Left ventricle myocardium inferior (tissue), 1 donor: ENCODE measurements at regions not wholly inside any gene's neighbourhood (a gene's known extent, or its start where the extent isn't known, plus 50 kb on each side); places are given as distances from the start of the nearest gene placed in this dataset.

Source experiments
- DNase-seq: peaks from one replicate; pipeline ENCODE4 v3.0.0-alpha.2; 2020
- H3K27ac ChIP-seq: fragments of 200-600 bp; replicated peaks from 2 replicates; pipeline ENCODE4 v1.8.0; 2021
- H3K27me3 ChIP-seq: fragments of 200-600 bp; 2 replicates; pipeline ENCODE4 v1.8.0; 2021; ENCODE audit warnings: low read depth
- H3K36me3 ChIP-seq: fragments of 200-600 bp; 2 replicates; pipeline ENCODE4 v1.8.0; 2021
- H3K4me1 ChIP-seq: fragments of 200-600 bp; 2 replicates; pipeline ENCODE4 v1.8.0; 2021
- H3K4me3 ChIP-seq: fragments of 200-600 bp; 2 replicates; pipeline ENCODE4 v1.8.0; 2021; ENCODE audit warnings: mild to moderate bottlenecking, moderate library complexity
- H3K9me3 ChIP-seq: fragments of 200-600 bp; replicated peaks from 2 replicates; pipeline ENCODE4 v1.8.0; 2021
- intact Hi-C: fragments of 100-400 bp; cut with micrococcal nuclease; formaldehyde crosslinking; loops from one replicate; pipeline ENCODE4 v1.11.0; 2022
- TF ChIP-seq, protein P1 (sequence below): fragments of 200-600 bp; IDR thresholded peaks from 2 replicates; pipeline ENCODE4 v1.8.0; 2021; ENCODE audit warnings: antibody characterized with exemption, mild to moderate bottlenecking, borderline replicate concordance
- donor health status: DM: no; HTN: yes; CAD: no; lungs with severe emphysema.

DNA sequence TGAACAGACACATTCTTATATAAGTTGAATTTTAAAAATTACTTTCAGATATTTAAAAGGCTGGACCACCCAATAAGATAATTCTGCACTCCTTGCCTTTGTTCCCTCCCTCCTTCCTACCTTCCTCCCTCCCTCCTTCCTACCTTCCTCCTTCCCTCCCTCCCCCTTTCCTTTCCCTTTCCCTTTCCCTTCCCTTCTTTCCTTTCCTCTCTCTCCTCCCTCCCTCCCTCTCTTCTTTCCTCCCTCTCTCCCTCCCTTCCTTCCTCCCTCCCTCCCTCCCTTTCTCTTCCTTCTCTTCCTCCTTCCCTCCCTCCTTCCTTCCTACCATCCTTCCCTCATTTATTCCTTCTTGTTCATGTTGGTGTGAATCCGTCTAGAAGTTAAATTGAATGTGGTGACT is 93.0 kb downstream of the ATP6V1G3 start:
- H3K27me3 ChIP-seq = no peaks in the 10 kb centered on the region
- intact Hi-C loops = no loop called here
- no peak overlapping the region for H3K4me3 ChIP-seq
- H3K9me3 ChIP-seq = no peaks in the 10 kb centered on the region
- H3K36me3 ChIP-seq = no peaks in the 10 kb centered on the region
- peaks cover 5% of the 10 kb centered on the region for H3K4me1 ChIP-seq
- TF ChIP-seq, protein P1, sequence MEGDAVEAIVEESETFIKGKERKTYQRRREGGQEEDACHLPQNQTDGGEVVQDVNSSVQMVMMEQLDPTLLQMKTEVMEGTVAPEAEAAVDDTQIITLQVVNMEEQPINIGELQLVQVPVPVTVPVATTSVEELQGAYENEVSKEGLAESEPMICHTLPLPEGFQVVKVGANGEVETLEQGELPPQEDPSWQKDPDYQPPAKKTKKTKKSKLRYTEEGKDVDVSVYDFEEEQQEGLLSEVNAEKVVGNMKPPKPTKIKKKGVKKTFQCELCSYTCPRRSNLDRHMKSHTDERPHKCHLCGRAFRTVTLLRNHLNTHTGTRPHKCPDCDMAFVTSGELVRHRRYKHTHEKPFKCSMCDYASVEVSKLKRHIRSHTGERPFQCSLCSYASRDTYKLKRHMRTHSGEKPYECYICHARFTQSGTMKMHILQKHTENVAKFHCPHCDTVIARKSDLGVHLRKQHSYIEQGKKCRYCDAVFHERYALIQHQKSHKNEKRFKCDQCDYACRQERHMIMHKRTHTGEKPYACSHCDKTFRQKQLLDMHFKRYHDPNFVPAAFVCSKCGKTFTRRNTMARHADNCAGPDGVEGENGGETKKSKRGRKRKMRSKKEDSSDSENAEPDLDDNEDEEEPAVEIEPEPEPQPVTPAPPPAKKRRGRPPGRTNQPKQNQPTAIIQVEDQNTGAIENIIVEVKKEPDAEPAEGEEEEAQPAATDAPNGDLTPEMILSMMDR = no peak
- no peak for DNase-seq
- no peak overlapping the region for H3K27ac ChIP-seq

GRCh38 chr1:198445872-198446271 is 94.6 kb downstream of the ATP6V1G3 start:
- Histone ChIP-seq H3K4me1 (peaks cover 5% of the 10 kb centered on the region), H3K4me3 (no peak overlapping the region), H3K27ac (peak overlapping the region; percentile 18), H3K27me3 (no peaks in the 10 kb centered on the region), H3K36me3 (no peaks in the 10 kb centered on the region), H3K9me3 (no peaks in the 10 kb centered on the region)
- TF ChIP-seq, protein P1 = no peak
- no peak for DNase-seq
- intact Hi-C loops = no loop called here

DNA sequence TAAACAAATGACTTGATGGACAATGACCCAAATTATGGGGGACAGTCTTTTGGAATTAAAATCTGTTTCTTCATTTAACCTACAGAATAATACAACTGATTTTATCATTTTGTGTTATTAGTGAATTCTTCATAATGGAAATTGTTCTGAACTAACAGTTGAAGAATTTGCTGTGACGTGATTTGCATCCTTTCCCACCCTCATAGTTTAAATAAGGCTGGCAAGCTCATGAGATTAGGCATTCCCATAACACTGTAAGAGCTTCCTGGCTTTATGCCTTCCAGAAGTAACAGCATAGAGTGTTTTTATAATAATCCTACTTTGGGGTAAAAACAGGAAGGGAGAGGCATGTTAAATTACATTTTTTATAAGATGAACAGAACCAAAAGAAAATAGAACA is 95.7 kb downstream of the ATP6V1G3 start:
- H3K4me3 ChIP-seq = no peak overlapping the region
- H3K27ac ChIP-seq = peak overlapping the region; percentile 51
- no peaks in the 10 kb centered on the region for H3K27me3 ChIP-seq
- intact Hi-C loops = no loop called here
- peaks cover 5% of the 10 kb centered on the region for H3K4me1 ChIP-seq
- DNase-seq = no peak
- TF ChIP-seq, protein P1 = no peak
- H3K9me3 ChIP-seq = no peaks in the 10 kb centered on the region
- H3K36me3 ChIP-seq = no peaks in the 10 kb centered on the region

- Histone ChIP-seq H3K36me3 (no peaks in the 10 kb centered on the region), H3K4me3 (no peak overlapping the region), H3K27ac (peak overlapping the region; percentile 43), H3K9me3 (no peaks in the 10 kb centered on the region), H3K27me3 (no peaks in the 10 kb centered on the region), H3K4me1 (peaks cover 5% of the 10 kb centered on the region)
- TF ChIP-seq, protein P1 = no peak
- intact Hi-C loops = no loop called here
- DNase-seq = no peak
These were observed 96.9 kb downstream of the ATP6V1G3 start for GRCh38 chr1:198443365-198444233.

DNA sequence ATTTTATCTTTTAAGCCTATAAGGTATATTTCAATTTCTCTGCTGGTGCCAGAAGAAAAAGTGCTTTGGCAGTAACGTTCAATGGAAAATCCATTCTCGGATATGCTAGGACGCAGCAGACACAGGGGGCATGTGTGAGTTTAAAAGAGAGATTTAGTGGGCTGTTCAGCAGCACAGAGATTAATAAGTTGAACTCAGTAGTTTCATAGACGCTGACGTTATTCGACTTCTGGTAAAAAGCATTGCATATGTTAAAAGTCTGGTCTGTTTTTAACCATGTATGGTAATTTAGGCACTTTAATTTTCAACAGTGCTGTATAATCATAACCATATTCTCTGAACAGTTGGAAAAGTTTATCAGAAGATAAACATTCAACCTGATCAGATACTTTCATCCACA is 99.6 kb downstream of the ATP6V1G3 start:
- no peaks in the 10 kb centered on the region for H3K27me3 ChIP-seq
- no peak for DNase-seq
- H3K36me3 ChIP-seq = no peaks in the 10 kb centered on the region
- no peak overlapping the region for H3K4me3 ChIP-seq
- H3K9me3 ChIP-seq = no peaks in the 10 kb centered on the region
- intact Hi-C loops = no loop called here
- TF ChIP-seq, protein P1 = no peak
- H3K4me1 ChIP-seq = peaks cover 5% of the 10 kb centered on the region
- H3K27ac ChIP-seq = no peak overlapping the region
